PC-9 (cell line): ENCODE measurements at regions not wholly inside any gene's neighbourhood (a gene's known extent, or its start where the extent isn't known, plus 50 kb on each side); places are given as distances from the start of the nearest gene placed in this dataset.

Experiments used
- BruUV-seq: library from RNA; stranded (reverse); fragments of 400-500 nt; replicated peaks from 2 replicates; lab custom pipeline; 2021; lab: Mats Ljungman, UMichigan
- CTCF ChIA-PET: fragments of 300-600 bp; sonication (Branson Sonifier 250); formaldehyde crosslinking; loops from one replicate; lab custom pipeline; 2022; ENCODE audit warnings: antibody characterized with exemption; lab: Charles Lee
- POLR2A ChIA-PET: fragments of 300-600 bp; sonication (Branson Sonifier 250); formaldehyde crosslinking; loops from one replicate; lab custom pipeline; 2022; ENCODE audit warnings: antibody characterized with exemption; ENCODE audit not compliant: unreplicated experiment; lab: Charles Lee
- DNase-seq, 2 experiments: peaks; one replicate each; pipeline versions ENCODE4 v3.0.0 to v3.0.0-alpha.2; 2015 to 2022; ENCODE audit warnings: mixed read lengths in 1 of 2
- H2AFZ ChIP-seq: fragments of 200-600 bp; sonication (generic); 2 replicates; pipeline ENCODE4 v1.8.1; 2017; ENCODE audit warnings: antibody characterized with exemption
- H3F3A ChIP-seq: fragments of 200-600 bp; sonication (generic); 2 replicates; pipeline ENCODE4 v1.8.1; 2017; ENCODE audit warnings: antibody characterized with exemption, mild to moderate bottlenecking, low read depth; ENCODE audit not compliant: insufficient read depth
- H3K27ac ChIP-seq: fragments of 200-600 bp; sonication (generic); 2 replicates; pipeline ENCODE4 v1.6.1; 2016; ENCODE audit warnings: mixed run types
- H3K27me3 ChIP-seq: fragments of 200-600 bp; sonication (generic); 2 replicates; pipeline ENCODE4 v1.6.1; 2016; ENCODE audit warnings: low read depth, mixed run types; ENCODE audit not compliant: insufficient read depth
- H3K36me3 ChIP-seq: fragments of 200-600 bp; sonication (generic); 2 replicates; pipeline ENCODE4 v1.6.1; 2016; ENCODE audit warnings: low read depth, mixed run types
- H3K4me1 ChIP-seq: fragments of 200-600 bp; sonication (generic); replicated peaks from 2 replicates; pipeline ENCODE4 v1.6.1; 2016; ENCODE audit warnings: mixed run types; ENCODE audit not compliant: insufficient read depth
- H3K4me2 ChIP-seq: fragments of 200-600 bp; sonication (generic); 2 replicates; pipeline ENCODE4 v1.6.1; 2017; ENCODE audit warnings: mixed run types
- H3K4me3 ChIP-seq: fragments of 200-600 bp; sonication (generic); 2 replicates; pipeline ENCODE4 v1.6.1; 2016; ENCODE audit warnings: mixed run types
- H3K79me2 ChIP-seq: fragments of 200-600 bp; sonication (generic); 2 replicates; pipeline ENCODE4 v1.6.1; 2017; ENCODE audit warnings: low read depth, mixed run types
- H3K9me2 ChIP-seq: fragments of 200-600 bp; sonication (generic); 2 replicates; pipeline ENCODE4 v1.8.1; 2017; ENCODE audit warnings: mild to moderate bottlenecking; ENCODE audit not compliant: insufficient read depth
- H3K9me3 ChIP-seq: fragments of 200-600 bp; sonication (generic); 2 replicates; pipeline ENCODE4 v1.8.1; 2016; ENCODE audit warnings: low read depth; ENCODE audit not compliant: insufficient read depth
- H4K20me1 ChIP-seq: fragments of 200-600 bp; sonication (generic); 2 replicates; pipeline ENCODE4 v1.8.1; 2017; ENCODE audit not compliant: insufficient read depth
- CTCF ChIP-seq: fragments of 200-600 bp; sonication (generic); conservative IDR thresholded peaks from 2 replicates; pipeline ENCODE4 v1.6.1; 2017; ENCODE audit warnings: mixed run types, antibody characterized with exemption, mild to moderate bottlenecking, moderate library complexity
- EZH2 ChIP-seq: fragments of 200-600 bp; sonication (generic); IDR thresholded peaks from 2 replicates; pipeline ENCODE4 v1.8.0; 2017; ENCODE audit warnings: antibody characterized with exemption, low read depth
- intact Hi-C: fragments of 100-400 bp; cut with micrococcal nuclease; formaldehyde crosslinking; loops from one replicate; pipeline ENCODE4 v1.10.0; 2022; ENCODE audit not compliant: unreplicated experiment

GRCh38 chr3:40715551-40715950 is 190.8 kb downstream of the ZNF621 start:
- no peak overlapping the region for H2AFZ ChIP-seq
- H3K4me2 ChIP-seq: no peak overlapping the region
- ChIA-PET POLR2A (no interaction called here), CTCF (no interaction called here)
- BruUV-seq: no TSS peak
- no peaks in the 10 kb centered on the region for H3K9me3 ChIP-seq
- intact Hi-C loops: no loop called here
- no peak for TF ChIP-seq CTCF
- no peak for TF ChIP-seq EZH2
- H4K20me1 ChIP-seq: no peaks in the 10 kb centered on the region
- H3K27ac ChIP-seq: no peak overlapping the region
- no peaks in the 10 kb centered on the region for H3K27me3 ChIP-seq
- H3K36me3 ChIP-seq: no peaks in the 10 kb centered on the region
- no peak for DNase-seq
- no peaks in the 10 kb centered on the region for H3K9me2 ChIP-seq
- H3K79me2 ChIP-seq: no peaks in the 10 kb centered on the region
- H3F3A ChIP-seq: no peaks in the 10 kb centered on the region
- H3K4me1 ChIP-seq: no peaks in the 10 kb centered on the region; the same call in 1 of the 2 replicates
- H3K4me3 ChIP-seq: no peak overlapping the region

DNA sequence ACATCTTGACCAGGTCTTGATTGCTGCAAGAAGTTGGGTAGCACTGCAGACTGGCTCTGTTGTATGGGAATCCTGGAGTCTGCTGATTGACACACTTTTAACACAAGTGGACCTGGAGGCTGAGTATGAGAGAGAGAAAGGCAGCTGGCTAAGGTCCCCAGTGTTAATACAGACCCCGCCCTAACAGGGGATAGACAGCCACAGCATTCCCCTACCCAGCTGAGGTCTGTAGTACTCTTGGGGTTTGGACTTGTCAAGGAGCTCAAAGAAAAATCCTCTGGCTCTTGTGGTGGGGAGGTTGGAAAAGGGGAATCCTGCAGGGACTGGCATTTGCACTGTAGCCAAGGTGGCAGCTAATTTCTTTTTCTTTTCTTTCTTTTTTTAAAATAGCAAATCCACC is 192.7 kb downstream of the ZNF621 start:
- ChIA-PET POLR2A (no interaction called here), CTCF (no interaction called here)
- intact Hi-C loops: no loop called here
- TF ChIP-seq EZH2 (no peak), CTCF (no peak)
- Histone ChIP-seq H3K4me2 (no peak overlapping the region), H3K27ac (no peak overlapping the region), H3F3A (no peaks in the 10 kb centered on the region), H3K79me2 (no peaks in the 10 kb centered on the region), H3K36me3 (no peaks in the 10 kb centered on the region), H2AFZ (no peak overlapping the region), H4K20me1 (no peaks in the 10 kb centered on the region), H3K9me2 (no peaks in the 10 kb centered on the region), H3K4me3 (no peak overlapping the region), H3K4me1 (no peaks in the 10 kb centered on the region; the same call in 1 of the 2 replicates), H3K27me3 (no peaks in the 10 kb centered on the region), H3K9me3 (no peaks in the 10 kb centered on the region)
- no TSS peak for BruUV-seq
- no peak for DNase-seq

GRCh38 chr3:40718209-40718608 is 193.4 kb downstream of the ZNF621 start:
- ChIA-PET CTCF (no interaction called here), POLR2A (no interaction called here)
- Histone ChIP-seq H3K4me3 (no peak overlapping the region), H3K9me2 (no peaks in the 10 kb centered on the region), H3K79me2 (no peaks in the 10 kb centered on the region), H3K36me3 (no peaks in the 10 kb centered on the region), H2AFZ (no peak overlapping the region), H3K9me3 (no peaks in the 10 kb centered on the region), H3K27ac (no peak overlapping the region), H4K20me1 (no peaks in the 10 kb centered on the region), H3K4me1 (no peaks in the 10 kb centered on the region; the same call in 1 of the 2 replicates), H3F3A (no peaks in the 10 kb centered on the region), H3K27me3 (no peaks in the 10 kb centered on the region), H3K4me2 (no peak overlapping the region)
- intact Hi-C loops: no loop called here
- BruUV-seq: no TSS peak
- DNase-seq: no peak
- TF ChIP-seq EZH2: no peak
- TF ChIP-seq CTCF: no peak
